Activated gamma-delta T cell treated with anti-CD3 and anti-CD28 coated beads, Interleukin-2, amount 50 U/mL, for 16 hours (primary cell): ENCODE measurements at regions not wholly inside any gene's neighbourhood (a gene's known extent, or its start where the extent isn't known, plus 50 kb on each side); places are given as distances from the start of the nearest gene placed in this dataset.
A peak's percentile ranks its signal among the peaks of the same experiment; 100 is the strongest.

Source experiments
- DNase-seq: peaks from one replicate; pipeline ENCODE4 v3.0.0-alpha.2; 2020; ENCODE audit warnings: low read depth

DNA sequence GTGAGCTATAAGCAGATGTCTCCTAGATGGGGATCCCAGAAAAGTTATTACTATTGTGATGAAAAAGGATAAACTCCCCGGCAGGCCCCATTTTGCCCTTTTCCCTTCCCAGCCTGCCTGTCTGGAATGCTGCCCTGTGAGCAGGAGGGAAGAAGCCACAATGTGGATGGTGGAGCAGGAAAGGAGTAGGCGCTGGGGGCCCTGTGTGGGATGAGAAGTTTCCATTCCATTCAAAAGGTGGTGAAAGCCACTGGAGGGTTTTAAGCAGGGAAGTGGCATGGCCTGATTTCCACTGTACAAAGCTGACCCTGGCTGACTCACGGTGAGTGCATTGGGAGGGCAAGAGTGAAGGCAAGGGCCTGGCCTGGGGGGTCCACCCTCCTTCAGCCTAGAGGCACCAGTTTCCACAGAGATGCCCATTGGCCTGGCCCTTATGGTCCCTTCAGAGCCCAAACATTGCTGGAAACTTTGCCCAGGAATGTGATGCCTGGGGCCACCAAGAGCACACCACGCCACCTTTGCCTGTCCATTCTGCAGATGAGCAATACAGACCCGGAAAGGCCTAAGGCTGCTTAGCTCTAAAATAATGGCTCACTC, 206.9 kb downstream of the RPLP1 start:
- DNase-seq = no peak

GRCh38 chr15:69660114-69660513, 207.5 kb downstream of the RPLP1 start:
- DNase-seq = no peak

DNA sequence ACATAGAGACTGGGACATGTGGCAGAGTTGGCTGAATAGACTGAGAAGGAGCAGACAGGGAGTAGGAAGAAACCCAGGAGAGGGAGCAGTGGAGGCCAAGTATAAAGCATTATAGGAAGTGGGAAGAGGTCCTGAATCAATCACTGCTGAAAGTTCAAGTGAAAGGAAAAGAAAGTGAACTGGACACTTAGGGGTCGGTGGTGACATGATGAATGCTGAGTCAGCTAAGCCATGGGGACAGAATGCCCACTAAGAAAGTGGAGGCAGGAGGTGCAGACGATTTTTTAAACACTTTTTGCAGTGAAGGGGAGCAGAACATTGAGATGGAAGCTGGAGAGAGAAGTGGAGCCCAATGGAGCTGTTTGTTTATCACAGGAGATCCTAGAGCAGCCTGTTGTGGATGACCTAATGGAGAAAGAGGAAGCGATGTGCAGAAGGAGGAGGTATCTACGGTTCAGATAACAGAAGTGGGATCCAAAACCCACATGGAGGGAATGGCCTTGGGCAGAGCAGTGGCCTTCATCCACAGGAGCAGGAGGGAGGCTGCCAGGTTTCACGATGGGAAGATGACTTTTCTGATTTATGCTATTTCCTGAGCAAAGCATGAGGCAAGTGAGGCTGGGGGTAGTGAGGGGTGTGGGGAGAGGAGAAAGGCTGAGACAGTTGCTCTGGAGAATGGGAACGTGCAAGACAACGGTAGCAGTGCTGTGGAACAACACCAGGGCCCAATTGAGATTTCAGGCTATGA, 208.2 kb downstream of the RPLP1 start:
- DNase-seq = no peak

DNA sequence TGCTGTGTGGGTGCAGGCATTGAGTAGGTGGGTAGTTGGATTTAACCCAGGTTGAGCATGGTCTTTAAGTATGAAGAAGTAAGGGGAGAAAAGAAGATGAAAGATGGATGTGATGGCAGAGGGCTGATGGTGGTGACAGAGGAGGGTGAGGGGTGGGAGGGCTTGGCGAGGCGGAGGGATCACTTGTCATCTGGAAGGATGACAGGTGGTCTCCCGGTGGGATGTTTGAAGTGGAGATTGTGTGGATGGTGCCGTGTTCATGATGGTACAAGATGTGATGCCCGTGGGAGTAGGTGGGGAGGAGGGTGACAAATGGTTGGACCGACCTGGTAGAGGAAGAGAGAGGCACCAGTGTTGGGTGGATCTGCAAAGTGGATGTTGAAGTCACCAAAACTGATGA, 208.8 kb downstream of the RPLP1 start:
- DNase-seq = no peak

DNA sequence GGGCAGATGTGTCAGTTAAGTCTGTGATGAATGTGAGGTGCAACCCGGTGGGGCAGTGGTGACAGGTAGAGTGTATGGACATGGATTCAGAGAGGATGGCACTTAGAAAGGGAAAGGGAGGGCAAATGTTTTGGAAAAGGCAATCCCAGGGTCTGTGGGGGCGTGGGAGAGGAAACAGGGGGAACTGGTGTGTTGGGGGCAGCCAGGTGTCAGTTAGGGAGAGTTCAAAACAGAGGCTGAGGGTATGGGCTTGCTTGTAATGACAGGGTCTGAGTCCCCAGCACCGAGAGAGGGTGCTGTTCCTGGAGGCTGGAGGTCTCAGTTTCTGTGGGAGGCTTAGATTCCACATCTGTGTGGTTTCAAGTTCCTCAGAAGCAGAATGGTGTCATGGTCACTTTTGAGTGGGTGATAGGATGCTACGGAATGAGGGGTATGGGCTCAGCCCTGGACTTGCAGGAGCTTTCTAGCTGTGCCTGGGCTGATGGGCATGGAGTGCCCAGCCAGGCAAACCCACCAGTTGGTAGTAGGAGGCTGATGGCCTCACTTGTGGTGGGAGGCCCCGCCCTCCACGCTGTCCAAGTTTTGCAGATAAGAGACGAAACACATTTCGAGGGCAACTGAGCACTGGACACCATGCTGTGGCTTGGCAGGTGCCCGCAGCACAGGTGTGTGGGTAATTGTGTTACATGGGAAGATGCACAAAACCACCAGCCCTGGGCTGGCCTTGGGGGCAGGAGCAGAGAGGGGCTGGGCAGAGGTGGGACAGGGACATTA, 209.4 kb downstream of the RPLP1 start:
- no peak for DNase-seq

- DNase-seq = no peak
Observed at GRCh38 chr15:69662645-69663000, 210.0 kb downstream of the RPLP1 start.

GRCh38 chr15:69663441-69663840, 210.8 kb downstream of the RPLP1 start:
- no peak for DNase-seq

DNA sequence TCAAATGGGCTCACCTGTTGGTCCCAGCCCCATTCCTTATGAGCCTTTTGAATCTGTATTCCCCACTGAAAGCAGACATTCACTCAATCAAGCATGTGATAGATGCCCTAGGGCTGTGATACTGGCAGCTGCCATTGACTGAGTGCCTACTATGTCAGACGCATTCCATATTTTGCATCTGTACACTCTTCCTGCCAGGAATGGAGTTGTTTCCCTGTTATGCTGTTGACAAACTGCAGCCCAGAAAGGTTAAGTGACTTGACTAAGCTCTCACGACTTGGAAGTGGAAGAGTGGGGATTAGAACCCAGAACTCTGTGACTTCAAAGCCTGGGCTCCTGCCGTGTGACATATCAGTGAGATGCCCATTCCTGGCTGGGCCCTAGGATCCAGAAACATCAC, 211.4 kb downstream of the RPLP1 start:
- DNase-seq = no peak

DNA sequence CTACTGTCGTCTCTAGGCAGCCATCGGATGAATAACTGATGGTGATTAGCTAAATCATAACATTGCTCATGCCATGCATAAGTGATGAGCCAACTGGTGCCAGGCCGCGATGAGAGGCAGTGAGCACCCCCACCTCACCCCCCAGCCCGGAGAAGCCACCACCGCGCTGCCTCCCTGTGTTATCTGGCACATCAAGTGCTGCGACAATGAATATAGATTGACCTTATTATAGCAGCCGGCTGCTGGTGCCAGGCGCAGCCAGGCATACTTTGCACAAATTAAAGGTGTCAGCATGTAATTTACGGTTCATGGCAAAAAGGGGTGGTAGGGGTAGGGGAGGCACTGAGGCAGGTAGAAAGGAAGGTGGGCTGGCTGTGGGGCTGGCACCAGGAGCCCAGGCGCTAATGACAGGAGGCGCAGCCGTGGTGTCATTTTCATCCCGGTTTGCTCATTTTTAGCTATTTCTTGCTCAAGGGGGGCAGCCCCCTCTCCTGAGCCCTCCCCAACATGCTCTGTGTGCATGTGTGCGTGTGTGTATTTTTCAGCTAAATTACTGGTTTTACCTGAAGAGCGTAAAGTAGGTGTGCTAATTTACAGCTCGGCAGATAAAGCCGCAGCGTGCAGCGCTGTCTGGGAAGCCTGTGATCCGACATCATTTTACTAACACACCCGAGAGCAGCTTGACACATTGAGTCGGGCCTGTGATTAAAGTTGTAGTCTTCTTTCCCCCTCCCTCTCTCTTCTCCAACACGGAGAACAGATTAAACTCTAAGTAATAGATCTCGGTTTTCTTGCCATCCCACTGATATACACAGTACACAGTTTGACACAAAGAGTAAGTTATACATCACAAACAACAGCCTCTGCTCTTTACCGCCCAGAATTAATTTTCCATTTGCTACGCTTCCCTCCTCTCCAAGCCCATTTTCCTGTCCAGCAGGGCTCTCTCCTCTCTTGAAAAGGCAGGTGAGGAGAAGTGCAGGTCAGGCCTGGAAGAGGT, 212.3 kb downstream of the RPLP1 start:
- no peak for DNase-seq

DNA sequence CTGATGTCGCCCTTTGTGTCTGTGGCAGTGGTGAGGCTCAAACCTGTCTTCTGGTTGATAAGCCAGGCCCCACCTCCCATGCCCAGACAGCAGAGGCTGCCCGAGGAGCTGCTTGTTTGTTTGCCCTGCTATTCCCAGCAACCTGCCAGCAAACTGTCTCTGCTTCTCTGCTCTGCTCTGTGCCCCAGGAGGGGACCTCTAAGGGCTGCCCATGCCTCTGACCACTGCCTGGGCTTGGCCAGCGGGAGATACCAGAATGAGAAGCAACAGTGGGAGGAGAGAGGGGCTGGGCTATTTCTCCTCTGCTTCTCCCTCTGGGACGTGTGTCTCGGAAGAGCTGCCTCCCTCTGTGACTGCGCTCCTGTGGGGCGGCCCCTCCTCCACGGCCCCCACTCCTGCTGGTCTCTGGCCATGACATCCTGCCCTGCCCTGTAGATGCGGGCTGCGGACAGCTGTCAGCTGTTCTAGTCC, 213.1 kb downstream of the RPLP1 start:
- DNase-seq = no peak

- DNase-seq = no peak
Observed at GRCh38 chr15:69666441-69666882, 213.8 kb downstream of the RPLP1 start.

DNA sequence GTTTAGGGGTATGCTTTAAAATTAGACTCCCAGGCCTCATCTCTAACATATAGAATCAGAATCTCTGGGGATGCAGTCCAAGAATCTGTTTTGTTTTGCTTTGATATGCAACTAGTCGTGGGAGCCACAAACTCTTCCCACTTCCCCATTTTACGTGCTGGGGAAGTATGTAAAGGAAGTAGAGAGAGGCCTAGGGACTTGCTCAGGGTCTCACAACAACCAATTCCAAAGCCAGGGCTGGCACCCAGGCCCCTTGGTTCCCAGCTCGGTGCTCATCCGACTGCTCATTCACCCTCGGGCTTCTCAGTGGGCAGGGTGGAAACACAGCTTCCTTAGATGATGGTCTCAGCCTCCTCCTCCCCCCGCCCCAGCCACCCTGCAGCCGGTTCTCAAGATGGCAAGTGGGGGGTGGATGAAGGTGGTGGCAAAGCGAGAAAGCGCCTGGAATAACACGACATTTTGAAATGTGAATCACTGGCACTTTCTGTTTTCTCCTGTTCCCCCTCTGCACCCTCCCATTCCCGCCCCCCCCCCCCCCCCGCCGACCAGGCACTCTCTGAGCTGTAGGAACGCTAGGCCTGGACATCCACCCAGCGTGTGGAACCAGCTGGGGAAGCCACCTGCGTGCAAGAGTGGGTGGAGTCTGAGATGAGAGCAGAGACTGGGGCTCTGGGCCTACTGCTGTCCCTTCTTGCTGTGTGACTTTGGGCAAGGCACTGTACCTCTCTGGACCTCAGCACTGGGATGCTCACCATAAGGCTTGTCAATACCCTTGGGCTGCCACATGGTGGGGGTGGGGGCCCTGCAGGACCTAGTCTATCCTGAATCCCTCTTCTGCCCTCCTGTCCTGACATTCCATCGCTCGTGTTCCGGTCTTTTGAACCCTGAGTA, 214.5 kb downstream of the RPLP1 start:
- no peak for DNase-seq

DNA sequence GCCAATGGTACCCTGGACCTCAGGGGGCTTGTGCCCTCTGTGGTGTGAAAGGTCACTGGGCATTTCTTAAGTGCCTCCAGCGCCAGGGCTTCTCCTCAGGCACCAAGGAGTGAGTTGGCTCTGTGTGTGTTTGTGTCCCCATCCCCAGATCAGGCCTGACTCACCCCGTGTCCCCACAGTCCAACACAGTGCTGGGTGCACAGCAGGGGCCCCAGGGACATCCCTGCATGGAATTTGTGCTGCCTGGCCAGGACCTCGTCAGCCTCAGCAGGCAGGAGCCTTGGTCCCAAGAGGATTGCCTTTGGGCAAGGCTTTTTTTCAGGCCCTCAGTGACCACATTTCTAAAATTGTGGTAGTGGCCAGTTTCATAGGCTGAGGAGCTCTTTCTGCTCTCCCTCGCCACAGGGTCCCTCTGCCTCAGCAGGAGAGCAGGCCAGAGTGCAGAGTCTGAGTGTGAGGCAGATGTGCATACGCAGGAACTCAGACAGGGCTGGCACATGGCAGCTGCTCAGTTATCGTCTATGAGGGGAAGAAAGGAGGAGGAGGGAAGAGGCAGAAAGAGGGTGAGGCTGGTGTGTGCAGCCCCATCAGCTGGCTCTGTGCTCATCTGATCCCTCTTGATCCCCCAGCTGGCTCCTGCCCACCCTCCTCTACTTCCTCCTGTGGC, 215.6 kb downstream of the RPLP1 start:
- no peak for DNase-seq

DNA sequence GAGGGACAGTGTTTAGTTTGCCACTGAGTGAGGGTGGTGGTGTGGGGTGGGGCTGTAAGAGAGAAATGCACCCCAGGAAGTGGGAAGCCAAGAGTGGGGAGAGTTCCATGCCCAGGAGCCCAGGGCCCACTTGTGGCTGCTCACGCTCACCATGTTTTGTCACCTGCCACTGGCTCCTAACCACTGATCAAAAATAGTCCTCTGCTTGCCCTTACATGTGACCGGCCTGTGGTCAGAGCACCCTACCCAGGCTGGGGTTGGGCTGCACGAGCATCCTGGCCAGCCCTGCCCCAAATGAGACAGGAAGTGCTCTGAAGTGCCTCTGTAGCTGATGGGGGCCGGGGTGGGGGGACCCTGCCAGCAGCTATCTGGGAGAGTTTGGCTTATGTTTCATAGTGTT, 216.3 kb downstream of the RPLP1 start:
- DNase-seq = peak; percentile 17

- DNase-seq = no peak
Observed at GRCh38 chr15:69669446-69669845, 216.8 kb downstream of the RPLP1 start.

GRCh38 chr15:69673291-69673881, 220.8 kb downstream of the RPLP1 start:
- DNase-seq = no peak

- no peak for DNase-seq
Observed at GRCh38 chr15:69675731-69676130, 223.1 kb downstream of the RPLP1 start.

DNA sequence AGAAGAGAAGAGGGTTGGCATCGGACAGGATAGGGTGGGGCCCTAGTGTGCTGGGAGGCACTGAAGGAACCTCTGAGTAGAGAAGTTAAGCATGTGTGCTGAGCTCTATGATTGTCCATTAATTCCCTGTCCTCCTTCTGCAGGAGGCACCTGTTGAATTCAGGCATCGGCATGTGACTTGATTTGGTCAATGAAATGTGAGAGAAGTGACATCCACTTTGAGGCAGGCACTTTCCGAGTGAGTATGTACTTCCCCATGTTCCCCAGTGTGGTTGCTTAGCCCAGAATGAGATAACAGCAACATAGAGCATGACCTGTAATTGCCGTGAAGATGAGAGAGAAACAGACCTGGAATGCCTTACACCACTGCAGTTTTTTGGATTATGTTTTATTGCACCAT, 224.8 kb downstream of the RPLP1 start:
- DNase-seq = no peak

- DNase-seq = peak; percentile 22
Observed at GRCh38 chr15:69679623-69680228, 227.1 kb downstream of the RPLP1 start.
